ENCODE measurements at regions not wholly inside any gene's neighbourhood (a gene's known extent, or its start where the extent isn't known, plus 50 kb on each side); places are given as distances from the start of the nearest gene placed in this dataset.

- Mint-ChIP-seq H3K27me3 (peaks cover 12% of the 10 kb centered on the region), H3K4me1 (peaks cover 3% of the 10 kb centered on the region), H3K4me3 (peak overlapping the region; percentile 90), H3K27ac (peak overlapping the region; percentile 66), H3K36me3 (ENCODE audit: low read depth) (peaks cover 2% of the 10 kb centered on the region)
- DNase-seq: peak; percentile 43 to 59 (median 53)
- H3K9me3 ChIP-seq (ENCODE audit: control insufficient read depth, low read length, poor library complexity, severe bottlenecking): no peaks in the 10 kb centered on the region
- peak; percentile 98 for ATAC-seq
Observed at GRCh38 chr1:244918421-244919319, 54.3 kb upstream of the HNRNPU start.

DNA sequence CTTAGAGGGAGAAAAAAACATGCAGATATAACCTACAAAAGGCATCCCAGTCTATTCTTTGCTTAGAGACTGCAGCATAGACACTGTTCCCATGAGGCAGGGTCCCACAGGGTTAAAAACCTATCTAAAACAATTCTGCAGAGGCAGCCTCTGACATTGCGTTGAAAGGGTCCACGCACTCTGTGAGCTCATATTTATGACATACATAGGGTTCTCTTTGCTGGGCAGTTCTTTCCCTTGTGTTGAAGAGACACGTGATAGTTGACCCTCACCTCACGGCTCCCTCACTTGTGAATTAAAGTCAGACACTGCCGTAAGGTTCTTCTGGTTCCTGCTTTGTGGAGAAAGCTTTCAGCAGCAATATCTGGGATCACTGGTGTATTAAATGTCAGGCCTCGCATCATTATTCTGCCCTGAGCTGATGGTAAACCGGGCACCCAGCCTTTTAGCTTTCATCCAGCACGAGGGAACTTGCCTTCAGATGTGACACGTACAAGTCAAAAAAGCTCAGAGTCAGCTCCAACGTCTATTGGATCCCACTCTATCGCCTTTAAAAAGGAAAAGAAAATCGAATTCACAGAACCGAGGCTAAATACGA is 52.8 kb upstream of the HNRNPU start:
- Mint-ChIP-seq H3K36me3 (ENCODE audit: low read depth) (peaks cover 2% of the 10 kb centered on the region), H3K27ac (no peak overlapping the region), H3K27me3 (peaks cover 7% of the 10 kb centered on the region), H3K4me3 (no peak overlapping the region), H3K4me1 (peaks cover 6% of the 10 kb centered on the region)
- no peaks in the 10 kb centered on the region for H3K9me3 ChIP-seq (ENCODE audit: control insufficient read depth, low read length, poor library complexity, severe bottlenecking)
- no peak for ATAC-seq
- no peak for DNase-seq

DNA sequence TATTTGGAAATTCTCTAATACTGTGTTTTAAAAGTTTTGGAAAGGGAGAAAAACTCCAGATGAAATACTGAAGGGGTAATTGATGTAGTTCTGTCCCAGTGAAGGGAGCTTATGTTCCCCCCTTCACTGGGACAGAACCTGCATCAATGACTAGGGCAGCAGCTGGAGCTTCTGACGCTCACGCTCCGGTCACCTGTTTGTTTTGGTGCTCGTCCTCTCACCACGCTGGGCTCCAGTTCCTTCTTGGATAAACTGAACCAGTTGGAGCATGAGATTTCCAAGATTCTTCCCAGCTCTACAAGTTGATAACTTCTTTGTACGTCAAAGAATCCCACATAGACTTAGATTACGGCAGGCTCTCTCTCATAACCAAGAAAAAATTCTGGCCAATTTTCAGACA is 51.4 kb upstream of the HNRNPU start:
- no peak for DNase-seq
- H3K27me3 Mint-ChIP-seq: peaks cover 7% of the 10 kb centered on the region
- H3K36me3 Mint-ChIP-seq (ENCODE audit: low read depth): peaks cover 2% of the 10 kb centered on the region
- no peaks in the 10 kb centered on the region for H3K9me3 ChIP-seq (ENCODE audit: control insufficient read depth, low read length, poor library complexity, severe bottlenecking)
- no peak overlapping the region for H3K4me3 Mint-ChIP-seq
- H3K27ac Mint-ChIP-seq: no peak overlapping the region
- ATAC-seq: no peak
- peaks cover 6% of the 10 kb centered on the region for H3K4me1 Mint-ChIP-seq

GRCh38 chr1:244914761-244915160 is 50.4 kb upstream of the HNRNPU start:
- no peak for ATAC-seq
- Mint-ChIP-seq H3K27me3 (peaks cover 4% of the 10 kb centered on the region), H3K4me1 (peaks cover 6% of the 10 kb centered on the region)

More at GRCh38 chr1:244914761-244915160, 50.4 kb upstream of the HNRNPU start:
- peaks cover 2% of the 10 kb centered on the region for H3K36me3 Mint-ChIP-seq (ENCODE audit: low read depth)
- H3K9me3 ChIP-seq (ENCODE audit: control insufficient read depth, low read length, poor library complexity, severe bottlenecking): no peaks in the 10 kb centered on the region
- no peak overlapping the region for H3K27ac Mint-ChIP-seq
- H3K4me3 Mint-ChIP-seq: no peak overlapping the region
- DNase-seq: no peak
